ENCODE measurements at regions not wholly inside any gene's neighbourhood (a gene's known extent, or its start where the extent isn't known, plus 50 kb on each side); places are given as distances from the start of the nearest gene placed in this dataset.
A peak's percentile ranks its signal among the peaks of the same experiment; 100 is the strongest.

DNA sequence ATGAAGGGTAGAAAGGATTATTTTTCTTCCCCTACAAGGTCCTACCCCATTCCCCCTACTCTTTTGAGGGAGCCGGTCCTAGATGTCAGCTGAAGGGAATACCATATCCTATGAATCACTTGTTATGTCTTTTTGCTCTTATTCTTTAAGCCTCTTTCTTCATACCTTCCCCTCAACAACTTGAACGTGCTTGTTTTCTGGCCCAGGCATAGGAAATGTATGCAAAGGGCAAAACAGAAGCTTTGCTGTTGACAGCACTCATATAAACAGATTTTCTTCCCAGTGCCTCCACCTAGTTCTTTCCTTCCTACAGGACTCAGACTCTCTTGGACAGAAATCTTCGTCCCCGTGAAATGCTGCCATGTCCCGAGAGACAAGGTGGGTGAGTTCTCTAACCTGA is 64.6 kb downstream of the TMEM17 start:
- ATAC-seq (ENCODE audit: low read depth) (no peak), DNase-seq (no peak)
- H3K27ac Mint-ChIP-seq = no peak overlapping the region
- POLR2A ChIA-PET = no interaction called here
- H3K4me1 Mint-ChIP-seq = peaks cover 3% of the 10 kb centered on the region
- H3K36me3 Mint-ChIP-seq (ENCODE audit: low read depth) = no peaks in the 10 kb centered on the region
- intact Hi-C loops (cut with micrococcal nuclease) = no loop called here
- CTCF ChIA-PET = no interaction called here
- H3K4me3 Mint-ChIP-seq = no peak overlapping the region
- H3K27me3 Mint-ChIP-seq = peaks cover 2% of the 10 kb centered on the region
- no peaks in the 10 kb centered on the region for H3K9me3 Mint-ChIP-seq
- TF ChIP-seq, protein P1, sequence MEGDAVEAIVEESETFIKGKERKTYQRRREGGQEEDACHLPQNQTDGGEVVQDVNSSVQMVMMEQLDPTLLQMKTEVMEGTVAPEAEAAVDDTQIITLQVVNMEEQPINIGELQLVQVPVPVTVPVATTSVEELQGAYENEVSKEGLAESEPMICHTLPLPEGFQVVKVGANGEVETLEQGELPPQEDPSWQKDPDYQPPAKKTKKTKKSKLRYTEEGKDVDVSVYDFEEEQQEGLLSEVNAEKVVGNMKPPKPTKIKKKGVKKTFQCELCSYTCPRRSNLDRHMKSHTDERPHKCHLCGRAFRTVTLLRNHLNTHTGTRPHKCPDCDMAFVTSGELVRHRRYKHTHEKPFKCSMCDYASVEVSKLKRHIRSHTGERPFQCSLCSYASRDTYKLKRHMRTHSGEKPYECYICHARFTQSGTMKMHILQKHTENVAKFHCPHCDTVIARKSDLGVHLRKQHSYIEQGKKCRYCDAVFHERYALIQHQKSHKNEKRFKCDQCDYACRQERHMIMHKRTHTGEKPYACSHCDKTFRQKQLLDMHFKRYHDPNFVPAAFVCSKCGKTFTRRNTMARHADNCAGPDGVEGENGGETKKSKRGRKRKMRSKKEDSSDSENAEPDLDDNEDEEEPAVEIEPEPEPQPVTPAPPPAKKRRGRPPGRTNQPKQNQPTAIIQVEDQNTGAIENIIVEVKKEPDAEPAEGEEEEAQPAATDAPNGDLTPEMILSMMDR (IDR thresholded peaks at IDR 0.05) = no peak

DNA sequence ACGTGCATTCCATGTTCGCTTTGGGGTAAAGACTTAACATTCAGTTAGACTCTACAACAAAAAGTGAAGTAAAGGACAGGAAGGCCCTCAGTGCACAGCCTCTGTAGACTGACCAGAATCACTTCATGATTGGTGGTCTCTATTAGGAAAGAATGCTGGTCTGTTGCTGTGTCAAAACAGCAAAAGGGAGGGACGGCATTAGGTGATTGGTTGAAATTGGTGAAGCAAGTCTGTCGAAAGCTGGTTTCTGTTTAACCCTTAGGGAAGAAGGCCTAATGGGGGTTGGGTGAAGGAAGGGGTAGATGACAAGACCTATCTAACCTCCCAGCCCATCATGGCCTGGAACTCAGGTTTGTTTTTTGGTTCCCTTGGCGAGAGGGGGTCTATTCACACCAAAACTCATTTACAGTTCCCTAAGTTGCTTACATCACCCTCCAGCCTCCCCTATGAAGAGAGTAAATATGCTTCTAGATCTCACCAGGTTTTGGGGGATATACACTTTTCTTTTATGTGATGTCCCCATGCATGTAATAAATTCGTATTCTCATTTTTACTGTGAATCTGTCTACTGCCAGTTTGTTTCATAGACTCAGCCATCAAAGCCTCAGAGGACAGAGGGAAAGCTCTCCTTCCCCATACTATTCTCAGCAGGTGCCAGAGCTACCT is 65.6 kb downstream of the TMEM17 start:
- H3K4me1 Mint-ChIP-seq = peaks cover 13% of the 10 kb centered on the region
- H3K36me3 Mint-ChIP-seq (ENCODE audit: low read depth) = no peaks in the 10 kb centered on the region
- DNase-seq = no peak
- no peak overlapping the region for H3K27ac Mint-ChIP-seq
- ChIA-PET POLR2A (no interaction called here), CTCF (no interaction called here)
- H3K9me3 Mint-ChIP-seq = no peaks in the 10 kb centered on the region
- intact Hi-C loops (cut with micrococcal nuclease) = no loop called here
- no peak overlapping the region for H3K4me3 Mint-ChIP-seq
- TF ChIP-seq, protein P1 (IDR thresholded peaks at IDR 0.05) = no peak
- peaks cover 2% of the 10 kb centered on the region for H3K27me3 Mint-ChIP-seq
- ATAC-seq (ENCODE audit: low read depth) = no peak

DNA sequence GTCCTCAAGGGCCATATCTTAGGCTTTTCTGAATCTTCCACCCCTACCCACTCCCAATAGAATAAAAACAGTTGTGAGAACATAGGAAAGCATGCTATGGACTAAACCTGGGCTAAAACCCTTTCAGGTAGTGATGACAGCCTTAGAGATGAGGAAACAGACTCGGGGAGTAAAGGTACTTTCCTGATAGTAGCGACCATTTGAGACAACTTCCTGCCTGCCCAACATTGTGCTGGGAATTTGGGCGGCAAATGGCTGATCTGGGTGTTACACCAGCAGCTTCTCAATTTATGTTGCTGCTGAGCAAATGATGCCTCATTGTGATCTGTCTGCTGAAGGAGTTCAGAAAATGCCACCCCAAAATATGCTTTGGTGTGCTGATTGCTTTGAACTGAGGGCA is 66.6 kb downstream of the TMEM17 start:
- Mint-ChIP-seq H3K36me3 (ENCODE audit: low read depth) (no peaks in the 10 kb centered on the region), H3K9me3 (no peaks in the 10 kb centered on the region), H3K27ac (no peak overlapping the region), H3K4me3 (no peak overlapping the region), H3K4me1 (peaks cover 17% of the 10 kb centered on the region), H3K27me3 (peaks cover 2% of the 10 kb centered on the region)
- DNase-seq = no peak
- intact Hi-C loops (cut with micrococcal nuclease) = no loop called here
- CTCF ChIA-PET = no interaction called here
- TF ChIP-seq, protein P1 (IDR thresholded peaks at IDR 0.05) = no peak
- POLR2A ChIA-PET = no interaction called here
- no peak for ATAC-seq (ENCODE audit: low read depth)

DNA sequence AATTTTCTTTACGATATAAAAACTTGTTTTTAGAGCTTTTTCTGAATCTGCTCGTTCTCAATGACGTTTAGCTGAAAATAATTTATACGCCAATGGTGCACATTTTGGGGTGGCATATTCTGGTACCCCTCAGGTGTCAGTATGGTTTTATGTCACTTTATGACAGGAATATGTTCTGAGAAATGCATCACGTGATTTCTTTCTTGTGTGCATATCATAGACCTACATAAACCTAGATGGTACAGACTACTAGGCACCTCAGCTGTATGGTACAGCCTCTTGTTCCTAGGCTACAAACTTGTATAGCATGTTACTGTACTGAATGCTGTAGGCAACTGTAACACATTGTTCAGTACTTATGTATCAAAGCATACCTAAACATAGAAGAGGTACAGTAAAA is 68.2 kb downstream of the TMEM17 start:
- H3K36me3 Mint-ChIP-seq (ENCODE audit: low read depth) = no peaks in the 10 kb centered on the region
- no peaks in the 10 kb centered on the region for H3K9me3 Mint-ChIP-seq
- peaks cover 17% of the 10 kb centered on the region for H3K4me1 Mint-ChIP-seq
- no peak overlapping the region for H3K4me3 Mint-ChIP-seq
- TF ChIP-seq, protein P1 (IDR thresholded peaks at IDR 0.05) = no peak
- CTCF ChIA-PET = no interaction called here
- peaks cover 2% of the 10 kb centered on the region for H3K27me3 Mint-ChIP-seq
- no peak overlapping the region for H3K27ac Mint-ChIP-seq
- POLR2A ChIA-PET = no interaction called here
- intact Hi-C loops (cut with micrococcal nuclease) = no loop called here
- DNase-seq = no peak
- no peak for ATAC-seq (ENCODE audit: low read depth)

DNA sequence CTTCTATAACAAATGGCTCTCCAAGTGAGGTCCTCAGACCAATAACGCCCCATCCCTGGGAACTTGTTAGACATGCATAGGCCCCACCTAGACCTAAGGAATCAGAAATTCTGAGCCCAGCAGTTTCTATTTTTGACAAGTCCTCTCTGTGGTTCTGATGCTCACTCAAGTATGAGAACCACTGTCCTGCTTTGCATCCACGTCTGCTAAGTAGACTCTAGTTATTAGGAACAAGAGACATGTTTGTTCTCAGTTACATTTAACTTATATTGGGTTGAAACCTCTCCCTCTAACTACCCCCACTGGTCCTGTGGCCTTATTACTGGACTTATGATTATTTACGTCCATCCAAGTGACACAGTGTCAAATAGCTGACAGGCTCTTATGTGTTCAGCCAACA is 70.3 kb downstream of the TMEM17 start:
- Mint-ChIP-seq H3K4me3 (no peak overlapping the region), H3K27me3 (peaks cover 2% of the 10 kb centered on the region), H3K4me1 (peaks cover 17% of the 10 kb centered on the region), H3K27ac (no peak overlapping the region), H3K36me3 (ENCODE audit: low read depth) (no peaks in the 10 kb centered on the region), H3K9me3 (no peaks in the 10 kb centered on the region)
- DNase-seq (no peak), ATAC-seq (ENCODE audit: low read depth) (peak; percentile 70)
- TF ChIP-seq, protein P1 (IDR thresholded peaks at IDR 0.05) = no peak
- POLR2A ChIA-PET = no interaction called here
- CTCF ChIA-PET = interaction anchor here (0.9 kb wide), 1 partner anchor 339 kb away, joined by 3 read pairs; no protein-coding TSS in a partner anchor
- intact Hi-C loops (cut with micrococcal nuclease) = no loop called here

Measured in activated B cell treated with CpG ODN at 0.5 μM for 24 hours (primary cell).